CD8-positive, alpha-beta memory T cell (primary cell): ENCODE measurements at regions not wholly inside any gene's neighbourhood (a gene's known extent, or its start where the extent isn't known, plus 50 kb on each side); places are given as distances from the start of the nearest gene placed in this dataset.
A peak's percentile ranks its signal among the peaks of the same experiment; 100 is the strongest.

Experiments
- CTCF ChIA-PET: fragments of 350-600 bp; sonication (Branson Sonifier 250); formaldehyde crosslinking; loops from one replicate; lab custom pipeline; 2021; ENCODE audit warnings: antibody characterized with exemption; lab: Charles Lee
- POLR2A ChIA-PET: fragments of 350-600 bp; sonication (Branson Sonifier 250); formaldehyde crosslinking; loops from one replicate; lab custom pipeline; 2021; ENCODE audit warnings: antibody characterized with exemption; lab: Charles Lee
- DNase-seq, 5 donors: peaks; one replicate each; pipeline versions ENCODE4 v3.0.0 to v3.0.0-alpha.2; 2020 to 2022; ENCODE audit warnings: mixed read lengths in 1 of 5
- H3K27ac ChIP-seq: one replicate; pipeline ENCODE4 v1.7.0; 2013; ENCODE audit warnings: low read depth, mild to moderate bottlenecking, low read length, moderate library complexity
- H3K27me3 ChIP-seq: 2 replicates; pipeline ENCODE4 v1.7.0; 2013; ENCODE audit warnings: low read length, mild to moderate bottlenecking; ENCODE audit not compliant: insufficient read depth, poor library complexity, severe bottlenecking
- H3K36me3 ChIP-seq: 2 replicates; pipeline ENCODE4 v1.7.0; 2013; ENCODE audit warnings: mild to moderate bottlenecking, low read length, moderate library complexity; ENCODE audit not compliant: insufficient read depth
- H3K4me1 ChIP-seq: 2 replicates; pipeline ENCODE4 v1.7.0; 2013; ENCODE audit warnings: mild to moderate bottlenecking, low read length, moderate library complexity; ENCODE audit not compliant: insufficient read depth
- H3K4me3 ChIP-seq: 2 replicates; pipeline ENCODE4 v1.7.0; 2013; ENCODE audit warnings: mild to moderate bottlenecking, low read length
- H3K9me3 ChIP-seq: 2 replicates; pipeline ENCODE4 v1.7.0; 2013; ENCODE audit warnings: mild to moderate bottlenecking, low read length
- H3K27ac Mint-ChIP-seq, 8 donors: one replicate each; pipeline ENCODE4 v1.8.0; 2020 to 2021; ENCODE audit warnings: mixed read lengths in 8 of 8, mild to moderate bottlenecking in 6 of 8, inconsistent platforms in 3 of 8, moderate library complexity in 3 of 8
- H3K27me3 Mint-ChIP-seq, 2 donors: one replicate each; pipeline ENCODE4 v1.8.0; 2020 to 2021; ENCODE audit warnings: mixed read lengths in 2 of 2, mild to moderate bottlenecking in 1 of 2, moderate library complexity in 1 of 2
- H3K36me3 Mint-ChIP-seq, 3 donors: one replicate each; pipeline ENCODE4 v1.8.0; 2020 to 2021; ENCODE audit warnings: mixed read lengths in 3 of 3, inconsistent platforms in 1 of 3, mild to moderate bottlenecking in 1 of 3
- H3K4me1 Mint-ChIP-seq, 3 donors: one replicate each; pipeline ENCODE4 v1.8.0; 2020 to 2021; ENCODE audit warnings: mixed read lengths in 3 of 3, inconsistent platforms in 1 of 3, mild to moderate bottlenecking in 1 of 3
- H3K4me3 Mint-ChIP-seq, 7 donors: one replicate each; pipeline ENCODE4 v1.8.0; 2020 to 2021; ENCODE audit warnings: mixed read lengths in 7 of 7, mild to moderate bottlenecking in 6 of 7, moderate library complexity in 4 of 7, inconsistent platforms in 2 of 7
- H3K9me3 Mint-ChIP-seq, 5 donors: one replicate each; pipeline ENCODE4 v1.8.0; 2020 to 2022; ENCODE audit warnings: mixed read lengths in 5 of 5, mild to moderate bottlenecking in 3 of 5, moderate library complexity in 2 of 5, inconsistent platforms in 1 of 5

GRCh38 chr21:36591326-36591970 is 107.5 kb upstream of the SIM2 start:
- no peaks in the 10 kb centered on the region for H3K9me3 ChIP-seq
- ChIA-PET CTCF (no interaction called here), POLR2A (no interaction called here)
- H3K4me1 Mint-ChIP-seq = no peaks in the 10 kb centered on the region
- no peaks in the 10 kb centered on the region for H3K36me3 Mint-ChIP-seq
- H3K4me3 Mint-ChIP-seq = no peak overlapping the region
- H3K27ac ChIP-seq = no peak overlapping the region
- no peak overlapping the region for H3K27ac Mint-ChIP-seq
- no peak overlapping the region for H3K4me3 ChIP-seq
- no peaks in the 10 kb centered on the region for H3K4me1 ChIP-seq
- peaks cover 0 to 2% (median 0%) of the 10 kb centered on the region in 5 donors for H3K9me3 Mint-ChIP-seq
- DNase-seq = no peak
- no peaks in the 10 kb centered on the region for H3K27me3 ChIP-seq
- peaks cover 4 to 28% of the 10 kb centered on the region in 2 donors for H3K27me3 Mint-ChIP-seq
- no peaks in the 10 kb centered on the region for H3K36me3 ChIP-seq

- no peak overlapping the region for H3K27ac ChIP-seq
- no peaks in the 10 kb centered on the region for H3K9me3 ChIP-seq
- Mint-ChIP-seq H3K4me3 (no peak overlapping the region), H3K36me3 (no peaks in the 10 kb centered on the region), H3K9me3 (peaks cover 0 to 9% (median 2%) of the 10 kb centered on the region in 5 donors), H3K4me1 (no peaks in the 10 kb centered on the region), H3K27ac (no peak overlapping the region), H3K27me3 (peaks cover 8 to 53% of the 10 kb centered on the region in 2 donors)
- H3K4me3 ChIP-seq = no peak overlapping the region
- no peaks in the 10 kb centered on the region for H3K4me1 ChIP-seq
- H3K27me3 ChIP-seq = no peaks in the 10 kb centered on the region
- ChIA-PET POLR2A (no interaction called here), CTCF (no interaction called here)
- no peak for DNase-seq
- H3K36me3 ChIP-seq = no peaks in the 10 kb centered on the region
Observed at GRCh38 chr21:36596174-36596573, 102.7 kb upstream of the SIM2 start.

GRCh38 chr21:36601362-36601761 is 97.6 kb upstream of the SIM2 start:
- Mint-ChIP-seq H3K4me3 (no peak overlapping the region), H3K27ac (no peak overlapping the region), H3K4me1 (no peaks in the 10 kb centered on the region), H3K27me3 (peaks cover 6 to 42% of the 10 kb centered on the region in 2 donors), H3K9me3 (peaks cover 0 to 11% (median 2%) of the 10 kb centered on the region in 5 donors), H3K36me3 (no peaks in the 10 kb centered on the region)
- no peaks in the 10 kb centered on the region for H3K9me3 ChIP-seq
- H3K27ac ChIP-seq = no peak overlapping the region
- no peaks in the 10 kb centered on the region for H3K27me3 ChIP-seq
- DNase-seq = no peak
- H3K4me1 ChIP-seq = peaks cover 8% of the 10 kb centered on the region
- CTCF ChIA-PET = no interaction called here
- H3K36me3 ChIP-seq = no peaks in the 10 kb centered on the region
- no peak overlapping the region for H3K4me3 ChIP-seq
- POLR2A ChIA-PET = no interaction called here

- Histone ChIP-seq H3K36me3 (no peaks in the 10 kb centered on the region), H3K27ac (no peak overlapping the region), H3K27me3 (no peaks in the 10 kb centered on the region), H3K4me1 (peaks cover 8% of the 10 kb centered on the region), H3K9me3 (no peaks in the 10 kb centered on the region), H3K4me3 (no peak overlapping the region)
- Mint-ChIP-seq H3K36me3 (no peaks in the 10 kb centered on the region), H3K27ac (no peak overlapping the region), H3K9me3 (peaks cover 0 to 7% (median 2%) of the 10 kb centered on the region in 5 donors), H3K27me3 (peaks cover 4 to 43% of the 10 kb centered on the region in 2 donors), H3K4me1 (no peaks in the 10 kb centered on the region), H3K4me3 (no peak overlapping the region)
- peak in 1 of 5 donors; percentile 28 for DNase-seq
- ChIA-PET CTCF (no interaction called here), POLR2A (no interaction called here)
Observed at GRCh38 chr21:36602735-36603134, 96.2 kb upstream of the SIM2 start.

DNA sequence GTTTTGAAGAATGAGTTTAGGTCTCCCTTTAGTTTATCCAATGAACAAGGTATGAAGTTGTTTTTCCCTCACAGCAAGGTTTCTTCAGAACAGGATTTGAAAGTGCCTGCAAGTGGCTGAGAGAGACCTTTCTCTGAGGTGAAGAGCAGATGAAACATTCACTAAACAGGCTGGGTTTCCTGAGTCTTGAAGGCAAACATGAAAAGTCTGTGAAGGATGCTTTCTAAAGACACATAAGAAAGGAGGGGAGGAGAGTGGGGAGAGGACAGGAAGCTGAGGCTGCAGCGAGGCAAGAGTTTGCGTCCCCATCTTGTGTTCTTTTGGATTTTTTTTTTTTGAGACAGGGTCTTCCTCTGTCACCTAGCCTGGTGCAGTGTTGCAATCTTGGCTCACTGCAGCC is 95.7 kb upstream of the SIM2 start:
- no peak overlapping the region for H3K27ac ChIP-seq
- H3K9me3 ChIP-seq = no peaks in the 10 kb centered on the region
- H3K4me1 Mint-ChIP-seq = no peaks in the 10 kb centered on the region
- no peaks in the 10 kb centered on the region for H3K36me3 Mint-ChIP-seq
- no peaks in the 10 kb centered on the region for H3K36me3 ChIP-seq
- peaks cover 2 to 42% of the 10 kb centered on the region in 2 donors for H3K27me3 Mint-ChIP-seq
- no peaks in the 10 kb centered on the region for H3K27me3 ChIP-seq
- ChIA-PET CTCF (no interaction called here), POLR2A (no interaction called here)
- no peak overlapping the region for H3K4me3 ChIP-seq
- peaks cover 8% of the 10 kb centered on the region for H3K4me1 ChIP-seq
- H3K27ac Mint-ChIP-seq = no peak overlapping the region
- no peak overlapping the region for H3K4me3 Mint-ChIP-seq
- peak in 1 of 5 donors; percentile 68 for DNase-seq
- H3K9me3 Mint-ChIP-seq = peaks cover 0 to 7% (median 2%) of the 10 kb centered on the region in 5 donors

GRCh38 chr21:36605426-36605825 is 93.5 kb upstream of the SIM2 start:
- no peak overlapping the region for H3K4me3 Mint-ChIP-seq
- ChIA-PET POLR2A (no interaction called here), CTCF (no interaction called here)
- no peak overlapping the region for H3K27ac Mint-ChIP-seq
- H3K27ac ChIP-seq = no peak overlapping the region
- H3K4me3 ChIP-seq = no peak overlapping the region
- H3K9me3 ChIP-seq = no peaks in the 10 kb centered on the region
- no peak for DNase-seq
- peaks cover 0 to under 1% (median 0%) of the 10 kb centered on the region in 3 donors for H3K36me3 Mint-ChIP-seq
- peaks cover 6 to 33% of the 10 kb centered on the region in 2 donors for H3K27me3 Mint-ChIP-seq
- H3K4me1 Mint-ChIP-seq = no peaks in the 10 kb centered on the region
- H3K4me1 ChIP-seq = peaks cover 8% of the 10 kb centered on the region
- peaks cover 0 to 4% (median 0%) of the 10 kb centered on the region in 5 donors for H3K9me3 Mint-ChIP-seq
- H3K27me3 ChIP-seq = no peaks in the 10 kb centered on the region
- H3K36me3 ChIP-seq = no peaks in the 10 kb centered on the region

GRCh38 chr21:36606287-36606982 is 92.5 kb upstream of the SIM2 start:
- CTCF ChIA-PET = no interaction called here
- POLR2A ChIA-PET = no interaction called here
- Mint-ChIP-seq H3K9me3 (peaks cover 0 to 6% (median 0%) of the 10 kb centered on the region in 5 donors), H3K27ac (no peak overlapping the region), H3K36me3 (peaks cover 0 to 2% (median 0%) of the 10 kb centered on the region in 3 donors), H3K27me3 (peaks cover 8 to 27% of the 10 kb centered on the region in 2 donors), H3K4me1 (no peaks in the 10 kb centered on the region), H3K4me3 (no peak overlapping the region)
- Histone ChIP-seq H3K36me3 (no peaks in the 10 kb centered on the region), H3K9me3 (no peaks in the 10 kb centered on the region), H3K4me1 (peaks cover 8% of the 10 kb centered on the region), H3K27me3 (no peaks in the 10 kb centered on the region), H3K4me3 (no peak overlapping the region), H3K27ac (no peak overlapping the region)
- DNase-seq = no peak

- Mint-ChIP-seq H3K27me3 (peaks cover 8 to 30% of the 10 kb centered on the region in 2 donors), H3K4me1 (no peaks in the 10 kb centered on the region), H3K27ac (no peak overlapping the region), H3K36me3 (peaks cover 0 to 2% (median 0%) of the 10 kb centered on the region in 3 donors), H3K4me3 (no peak overlapping the region), H3K9me3 (peaks cover 0 to 6% (median 0%) of the 10 kb centered on the region in 5 donors)
- Histone ChIP-seq H3K4me3 (no peak overlapping the region), H3K9me3 (no peaks in the 10 kb centered on the region), H3K27me3 (no peaks in the 10 kb centered on the region), H3K4me1 (peaks cover 8% of the 10 kb centered on the region), H3K27ac (no peak overlapping the region), H3K36me3 (no peaks in the 10 kb centered on the region)
- DNase-seq = no peak
- ChIA-PET CTCF (no interaction called here), POLR2A (no interaction called here)
Observed at GRCh38 chr21:36606983-36607325, 92.0 kb upstream of the SIM2 start.
